ENCODE measurements at regions not wholly inside any gene's neighbourhood (a gene's known extent, or its start where the extent isn't known, plus 50 kb on each side); places are given as distances from the start of the nearest gene placed in this dataset.

GRCh38 chr2:64213532-64214275 is 69.5 kb upstream of the PELI1 start:
- H3K36me3 ChIP-seq (ENCODE audit: control insufficient read depth, insufficient read depth, low read length): no peaks in the 10 kb centered on the region
- H4K20me1 ChIP-seq (ENCODE audit: control insufficient read depth, extremely low read depth, insufficient read depth, low read length): no peaks in the 10 kb centered on the region
- no peak for DNase-seq (ENCODE audit: low read depth in 2 of 2)
- TF ChIP-seq CTCF (conservative IDR thresholded peaks at IDR 0.05 in 1 of 2, IDR thresholded peaks at IDR 0.05 in 1 of 2; ENCODE audit: low read depth in 1 of 2, low read length in 2 of 2) (no peak), EZH2 (IDR thresholded peaks at IDR 0.05; ENCODE audit: low read length, missing control alignments) (no peak)
- H3K4me2 ChIP-seq (ENCODE audit: extremely low read depth, insufficient read depth, low read length): no peak overlapping the region
- no peak overlapping the region for H3K9ac ChIP-seq (ENCODE audit: insufficient read depth, low read length)
- no peak overlapping the region for H3K27ac ChIP-seq (ENCODE audit: insufficient read depth, low read length)
- H3K4me3 ChIP-seq (replicated peaks in 1 of 4; ENCODE audit: control extremely low read depth in 1 of 4, insufficient read depth in 1 of 4, low read depth in 3 of 4, low read length in 4 of 4): no peak overlapping the region
- H3K79me2 ChIP-seq (ENCODE audit: control insufficient read depth, insufficient read depth, low read length): no peaks in the 10 kb centered on the region
- H3K27me3 ChIP-seq (ENCODE audit: control insufficient read depth, insufficient read depth, low read length): no peaks in the 10 kb centered on the region
- H2AFZ ChIP-seq (ENCODE audit: low read length): no peak overlapping the region
- no peaks in the 10 kb centered on the region for H3K9me3 ChIP-seq (ENCODE audit: control insufficient read depth, insufficient read depth, low read depth, low read length)
- no peaks in the 10 kb centered on the region for H3K4me1 ChIP-seq (ENCODE audit: control insufficient read depth, extremely low read depth, insufficient read depth, low read length)

GRCh38 chr2:64214281-64215115 is 70.3 kb upstream of the PELI1 start:
- Histone ChIP-seq H3K4me3 (replicated peaks in 1 of 4; ENCODE audit: control extremely low read depth in 1 of 4, insufficient read depth in 1 of 4, low read depth in 3 of 4, low read length in 4 of 4) (no peak overlapping the region), H3K9ac (ENCODE audit: insufficient read depth, low read length) (no peak overlapping the region), H3K4me2 (ENCODE audit: extremely low read depth, insufficient read depth, low read length) (no peak overlapping the region), H2AFZ (ENCODE audit: low read length) (no peak overlapping the region), H3K27ac (ENCODE audit: insufficient read depth, low read length) (no peak overlapping the region), H3K27me3 (ENCODE audit: control insufficient read depth, insufficient read depth, low read length) (no peaks in the 10 kb centered on the region), H3K9me3 (ENCODE audit: control insufficient read depth, insufficient read depth, low read depth, low read length) (no peaks in the 10 kb centered on the region), H3K36me3 (ENCODE audit: control insufficient read depth, insufficient read depth, low read length) (no peaks in the 10 kb centered on the region), H3K79me2 (ENCODE audit: control insufficient read depth, insufficient read depth, low read length) (no peaks in the 10 kb centered on the region), H4K20me1 (ENCODE audit: control insufficient read depth, extremely low read depth, insufficient read depth, low read length) (no peaks in the 10 kb centered on the region), H3K4me1 (ENCODE audit: control insufficient read depth, extremely low read depth, insufficient read depth, low read length) (no peaks in the 10 kb centered on the region)
- TF ChIP-seq CTCF (conservative IDR thresholded peaks at IDR 0.05 in 1 of 2, IDR thresholded peaks at IDR 0.05 in 1 of 2; ENCODE audit: low read depth in 1 of 2, low read length in 2 of 2) (no peak), EZH2 (IDR thresholded peaks at IDR 0.05; ENCODE audit: low read length, missing control alignments) (no peak)
- peak in 1 of 2 donors; percentile 68 for DNase-seq (ENCODE audit: low read depth in 2 of 2)

GRCh38 chr2:64217198-64217869 is 73.1 kb upstream of the PELI1 start:
- no peak overlapping the region for H3K9ac ChIP-seq (ENCODE audit: insufficient read depth, low read length)
- TF ChIP-seq EZH2 (IDR thresholded peaks at IDR 0.05; ENCODE audit: low read length, missing control alignments) (no peak), CTCF (conservative IDR thresholded peaks at IDR 0.05 in 1 of 2, IDR thresholded peaks at IDR 0.05 in 1 of 2; ENCODE audit: low read depth in 1 of 2, low read length in 2 of 2) (no peak)
- no peaks in the 10 kb centered on the region for H3K79me2 ChIP-seq (ENCODE audit: control insufficient read depth, insufficient read depth, low read length)
- peaks cover 8% of the 10 kb centered on the region for H3K27me3 ChIP-seq (ENCODE audit: control insufficient read depth, insufficient read depth, low read length)
- H3K4me2 ChIP-seq (ENCODE audit: extremely low read depth, insufficient read depth, low read length): no peak overlapping the region
- no peak overlapping the region for H3K4me3 ChIP-seq (replicated peaks in 1 of 4; ENCODE audit: control extremely low read depth in 1 of 4, insufficient read depth in 1 of 4, low read depth in 3 of 4, low read length in 4 of 4)
- H3K9me3 ChIP-seq (ENCODE audit: control insufficient read depth, insufficient read depth, low read depth, low read length): no peaks in the 10 kb centered on the region
- no peak overlapping the region for H2AFZ ChIP-seq (ENCODE audit: low read length)
- no peaks in the 10 kb centered on the region for H4K20me1 ChIP-seq (ENCODE audit: control insufficient read depth, extremely low read depth, insufficient read depth, low read length)
- no peaks in the 10 kb centered on the region for H3K36me3 ChIP-seq (ENCODE audit: control insufficient read depth, insufficient read depth, low read length)
- no peak for DNase-seq (ENCODE audit: low read depth in 2 of 2)
- H3K27ac ChIP-seq (ENCODE audit: insufficient read depth, low read length): no peak overlapping the region
- no peaks in the 10 kb centered on the region for H3K4me1 ChIP-seq (ENCODE audit: control insufficient read depth, extremely low read depth, insufficient read depth, low read length)

Data from fibroblast of lung (primary cell).